ENCODE measurements at regions not wholly inside any gene's neighbourhood (a gene's known extent, or its start where the extent isn't known, plus 50 kb on each side); places are given as distances from the start of the nearest gene placed in this dataset.

DNA sequence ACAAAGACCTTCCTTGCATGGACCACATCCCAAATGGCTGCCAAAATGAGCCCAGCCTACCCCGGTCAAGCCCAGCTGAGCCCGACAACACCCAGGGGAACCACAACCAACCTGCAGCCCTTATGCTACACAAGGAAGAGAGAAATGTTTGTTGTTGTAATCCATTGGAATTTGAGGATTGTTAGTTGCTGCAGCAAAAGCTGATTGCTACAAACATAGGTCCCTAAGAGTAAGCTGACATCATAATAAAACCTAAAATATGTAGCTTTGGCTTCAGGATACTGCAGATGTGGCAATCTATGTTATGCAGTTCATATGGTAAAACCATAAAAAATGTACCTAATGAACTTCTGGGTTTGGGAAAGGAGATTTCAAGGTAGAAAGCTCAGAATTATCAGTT, 65.5 kb upstream of the DNAH14 start:
- TF ChIP-seq POLR2A (IDR thresholded peaks at IDR 0.05; ENCODE audit: low read depth, low read length) (no peak), POLR2AphosphoS5 (IDR thresholded peaks at IDR 0.05; ENCODE audit: low read depth, low read length) (no peak)
